CD4-positive, alpha-beta T cell treated with Interleukin-21 for 1 hour (primary cell): ENCODE measurements at regions not wholly inside any gene's neighbourhood (a gene's known extent, or its start where the extent isn't known, plus 50 kb on each side); places are given as distances from the start of the nearest gene placed in this dataset.

Source experiments
- DNase-seq: peaks from one replicate; pipeline ENCODE4 v3.0.0-alpha.2; 2020

- no peak for DNase-seq
These were observed 53.7 kb upstream of the MEF2A start for GRCh38 chr15:99511866-99512661.

- DNase-seq = no peak
These were observed 51.5 kb upstream of the MEF2A start for GRCh38 chr15:99514306-99514705.
